Uterus (tissue), 2 donors: ENCODE measurements at regions not wholly inside any gene's neighbourhood (a gene's known extent, or its start where the extent isn't known, plus 50 kb on each side); places are given as distances from the start of the nearest gene placed in this dataset.

Experiments used
- POLR2A ChIP-seq, 2 donors: fragments of 450-650 bp; IDR thresholded peaks; one replicate each; pipeline ENCODE4 v1.6.1; 2016; ENCODE audit warnings: antibody characterized with exemption in 2 of 2, mild to moderate bottlenecking in 1 of 2, moderate library complexity in 1 of 2
- TF ChIP-seq, protein P1 (sequence below), 4 experiments: fragments of 200-600 bp in 2 of 4; fragments of 450-650 bp in 2 of 4; sonication (generic) in 2 of 4; IDR thresholded peaks; one replicate each; pipeline ENCODE4 v1.5.1; 2016 to 2019; ENCODE audit warnings: antibody characterized with exemption in 4 of 4, mild to moderate bottlenecking in 2 of 4, moderate library complexity in 1 of 4

DNA sequence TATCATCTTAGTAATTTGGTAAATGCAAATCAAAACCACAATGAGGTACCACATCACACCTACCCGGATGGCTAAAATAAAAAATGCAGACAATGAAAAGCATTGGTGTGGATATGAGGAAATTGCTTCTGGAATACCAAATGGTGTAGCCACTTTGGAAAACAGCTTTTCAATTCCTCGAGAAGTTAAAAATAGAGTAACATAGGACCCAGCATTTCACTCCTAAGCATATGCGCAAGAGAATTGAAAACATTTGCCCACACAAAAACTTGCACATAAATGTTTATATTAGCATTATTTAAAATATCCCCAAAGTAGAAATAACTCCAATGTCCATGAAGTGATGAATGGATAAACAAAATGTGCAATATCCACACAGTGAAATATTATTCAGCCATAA, 608.7 kb downstream of the ISL1 start:
- TF ChIP-seq, protein P1, sequence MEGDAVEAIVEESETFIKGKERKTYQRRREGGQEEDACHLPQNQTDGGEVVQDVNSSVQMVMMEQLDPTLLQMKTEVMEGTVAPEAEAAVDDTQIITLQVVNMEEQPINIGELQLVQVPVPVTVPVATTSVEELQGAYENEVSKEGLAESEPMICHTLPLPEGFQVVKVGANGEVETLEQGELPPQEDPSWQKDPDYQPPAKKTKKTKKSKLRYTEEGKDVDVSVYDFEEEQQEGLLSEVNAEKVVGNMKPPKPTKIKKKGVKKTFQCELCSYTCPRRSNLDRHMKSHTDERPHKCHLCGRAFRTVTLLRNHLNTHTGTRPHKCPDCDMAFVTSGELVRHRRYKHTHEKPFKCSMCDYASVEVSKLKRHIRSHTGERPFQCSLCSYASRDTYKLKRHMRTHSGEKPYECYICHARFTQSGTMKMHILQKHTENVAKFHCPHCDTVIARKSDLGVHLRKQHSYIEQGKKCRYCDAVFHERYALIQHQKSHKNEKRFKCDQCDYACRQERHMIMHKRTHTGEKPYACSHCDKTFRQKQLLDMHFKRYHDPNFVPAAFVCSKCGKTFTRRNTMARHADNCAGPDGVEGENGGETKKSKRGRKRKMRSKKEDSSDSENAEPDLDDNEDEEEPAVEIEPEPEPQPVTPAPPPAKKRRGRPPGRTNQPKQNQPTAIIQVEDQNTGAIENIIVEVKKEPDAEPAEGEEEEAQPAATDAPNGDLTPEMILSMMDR (IDR thresholded peaks at IDR 0.05), result no peak
- no peak for TF ChIP-seq POLR2A (IDR thresholded peaks at IDR 0.05)
